Skin of body (tissue), 1 donor: ENCODE measurements at regions not wholly inside any gene's neighbourhood (a gene's known extent, or its start where the extent isn't known, plus 50 kb on each side); places are given as distances from the start of the nearest gene placed in this dataset. TPM values are rescaled to one million over a fixed set of nuclear protein-coding genes. Genes with fewer than 3 reads are reported as not detected.

Source experiments
- small RNA-seq: library from RNA; depleted of rRNA; stranded (forward); fragments of <200 nt; gene quantifications from one replicate; pipeline ENCODE3, GENCODE V24; 2014; ENCODE audit warnings: low replicate concordance

Small RNA genes in the stretch of these regions (small RNA-seq; reads per million reads assigned to genes)
- gene AP002963.1 (not detected), gene RNA5SP350 (not detected)
